OCI-LY3 (cell line): ENCODE measurements at regions not wholly inside any gene's neighbourhood (a gene's known extent, or its start where the extent isn't known, plus 50 kb on each side); places are given as distances from the start of the nearest gene placed in this dataset.

ENCODE experiments used
- H2AFZ ChIP-seq: fragments of 200-600, 300-600 bp; shearing (Covaris generic); 2 replicates; pipeline ENCODE4 v1.6.0; 2014; ENCODE audit warnings: antibody characterized with exemption, low read depth, low read length
- H3K27ac ChIP-seq: fragments of 200-600, 300-600 bp; sonication (generic); 2 replicates; pipeline ENCODE4 v1.5.1; 2014; ENCODE audit warnings: mild to moderate bottlenecking, low read length, moderate library complexity, mixed read lengths
- H3K27me3 ChIP-seq: fragments of 200-600, 300-600 bp; sonication (generic); 2 replicates; pipeline ENCODE4 v1.6.1; 2014; ENCODE audit warnings: low read depth, low read length, mixed read lengths
- H3K36me3 ChIP-seq: fragments of 200-600, 300-600 bp; sonication (generic); replicated peaks from 2 replicates; pipeline ENCODE3; 2014; ENCODE audit warnings: low read depth, low read length, mixed read lengths
- H3K4me1 ChIP-seq: fragments of 300-600, 200-600 bp; sonication (generic); 2 replicates; pipeline ENCODE4 v1.6.1; 2014; ENCODE audit warnings: low read length, mixed read lengths
- H3K4me2 ChIP-seq: fragments of 200-600, 300-600 bp; sonication (generic); 2 replicates; pipeline ENCODE4 v1.6.1; 2014; ENCODE audit warnings: low read length, mixed read lengths
- H3K4me3 ChIP-seq: fragments of 300-600, 200-600 bp; sonication (generic); 2 replicates; pipeline ENCODE4 v1.5.1; 2014; ENCODE audit warnings: antibody characterized with exemption, mild to moderate bottlenecking, low read length, moderate library complexity
- H3K79me2 ChIP-seq: fragments of 300-600, 200-600 bp; shearing (Covaris generic); 2 replicates; pipeline ENCODE4 v1.6.1; 2014; ENCODE audit warnings: mild to moderate bottlenecking, low read length, mixed read lengths
- H3K9ac ChIP-seq: fragments of 300-600, 200-600 bp; shearing (Covaris generic); 2 replicates; pipeline ENCODE4 v1.6.0; 2014; ENCODE audit warnings: mild to moderate bottlenecking, low read length, moderate library complexity
- H3K9me3 ChIP-seq: fragments of 200-600, 300-600 bp; shearing (Covaris generic); 2 replicates; pipeline ENCODE4 v1.6.1; 2014; ENCODE audit warnings: low read length, mixed read lengths; ENCODE audit not compliant: insufficient read depth
- H4K20me1 ChIP-seq: fragments of 200-600, 300-600 bp; sonication (generic); 2 replicates; pipeline ENCODE4 v1.6.1; 2016; ENCODE audit warnings: low read length, mixed read lengths; ENCODE audit not compliant: insufficient read depth
- CTCF ChIP-seq: fragments of 200-600, 300-600 bp; sonication (generic); IDR thresholded peaks from 2 replicates; pipeline ENCODE4 v1.5.1; 2014; ENCODE audit warnings: antibody characterized with exemption, low read length, low read depth
- EZH2phosphoT487 ChIP-seq: fragments of 200-600 bp; shearing (Covaris generic); IDR thresholded peaks from 2 replicates; pipeline ENCODE4 v1.6.1; 2018; ENCODE audit warnings: antibody characterized with exemption, mixed run types, low read depth

DNA sequence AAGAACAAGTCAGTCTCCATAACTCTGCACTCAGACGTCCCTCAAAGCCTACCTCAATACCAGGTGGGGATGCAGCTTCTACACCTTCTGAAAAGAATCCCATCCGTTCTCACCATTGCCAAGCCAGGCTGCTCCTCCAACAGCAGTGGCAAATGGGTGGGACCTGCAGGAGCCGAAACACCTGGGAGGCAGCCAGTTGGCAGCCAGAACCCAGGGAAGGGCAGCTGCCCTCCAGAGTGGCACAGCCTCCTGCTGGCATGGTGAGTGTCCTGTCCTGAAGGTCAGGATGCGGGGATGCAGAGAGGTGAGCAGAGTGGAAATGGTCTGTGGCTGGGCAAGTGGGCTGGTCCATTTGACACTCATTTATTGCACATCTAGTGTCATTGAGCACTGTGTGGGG, 210.6 kb upstream of the CDH4 start:
- Histone ChIP-seq H3K36me3 (no peaks in the 10 kb centered on the region), H3K27me3 (no peaks in the 10 kb centered on the region), H3K4me3 (no peak overlapping the region), H3K79me2 (no peaks in the 10 kb centered on the region), H3K9me3 (peaks cover 3% of the 10 kb centered on the region), H2AFZ (no peak overlapping the region), H3K27ac (no peak overlapping the region), H3K9ac (no peak overlapping the region), H4K20me1 (no peaks in the 10 kb centered on the region), H3K4me2 (no peak overlapping the region), H3K4me1 (no peaks in the 10 kb centered on the region)
- TF ChIP-seq EZH2phosphoT487 (no peak), CTCF (no peak)

DNA sequence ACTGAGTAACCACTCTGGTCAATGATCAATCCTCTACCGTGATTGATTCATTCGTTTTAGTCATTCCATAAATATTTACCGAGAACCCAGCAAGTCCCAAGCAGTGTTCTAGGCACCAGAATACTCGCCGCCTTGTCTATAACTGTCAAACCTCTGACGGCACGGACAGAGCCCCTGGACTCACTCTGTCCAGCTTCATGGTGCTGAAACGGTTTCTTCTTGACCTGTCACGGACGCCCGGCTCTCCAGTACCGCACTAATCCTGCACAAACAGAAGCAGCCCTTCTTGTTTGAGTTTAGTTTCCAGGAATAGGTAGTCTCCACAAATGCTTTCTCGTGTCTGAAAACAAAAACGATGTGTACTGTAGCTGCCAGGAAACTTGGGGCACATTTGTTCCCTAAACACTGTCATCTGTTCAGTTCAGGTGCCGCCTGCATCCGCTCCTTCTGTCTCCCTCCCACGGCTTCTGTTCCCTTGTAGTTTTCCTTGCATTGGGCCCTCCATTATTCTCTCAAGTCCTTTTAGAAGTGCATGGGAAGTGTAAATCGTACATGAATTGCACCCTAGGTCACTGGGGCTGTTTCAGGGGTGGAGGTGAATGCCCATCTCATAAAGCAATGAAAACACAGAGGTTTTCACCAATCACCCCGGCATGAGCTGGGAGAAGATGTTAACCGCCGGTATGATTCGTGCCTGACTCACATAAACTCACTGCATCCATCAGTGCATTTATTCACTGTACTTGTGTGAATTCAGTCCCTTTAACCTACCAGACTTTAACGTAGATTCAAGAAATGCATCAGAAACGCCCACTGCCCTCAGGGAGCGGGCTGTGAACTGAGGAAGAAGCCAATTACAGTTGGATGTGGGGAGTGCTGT, 209.3 kb upstream of the CDH4 start:
- Histone ChIP-seq H3K4me3 (no peak overlapping the region), H3K36me3 (no peaks in the 10 kb centered on the region), H3K79me2 (no peaks in the 10 kb centered on the region), H2AFZ (no peak overlapping the region), H4K20me1 (no peaks in the 10 kb centered on the region), H3K27ac (no peak overlapping the region), H3K4me2 (no peak overlapping the region), H3K9ac (no peak overlapping the region), H3K4me1 (no peaks in the 10 kb centered on the region), H3K27me3 (no peaks in the 10 kb centered on the region), H3K9me3 (no peaks in the 10 kb centered on the region; the same call in 1 of the 2 replicates)
- TF ChIP-seq EZH2phosphoT487 (no peak), CTCF (no peak)

GRCh38 chr20:61043681-61044080, 208.4 kb upstream of the CDH4 start:
- Histone ChIP-seq H2AFZ (no peak overlapping the region), H4K20me1 (no peaks in the 10 kb centered on the region), H3K9ac (no peak overlapping the region)

More at GRCh38 chr20:61043681-61044080, 208.4 kb upstream of the CDH4 start:
- Histone ChIP-seq H3K27me3 (no peaks in the 10 kb centered on the region), H3K4me2 (no peak overlapping the region), H3K4me1 (no peaks in the 10 kb centered on the region), H3K27ac (no peak overlapping the region), H3K36me3 (no peaks in the 10 kb centered on the region), H3K4me3 (no peak overlapping the region), H3K79me2 (no peaks in the 10 kb centered on the region), H3K9me3 (no peaks in the 10 kb centered on the region; the same call in 1 of the 2 replicates)
- TF ChIP-seq CTCF (no peak), EZH2phosphoT487 (no peak)
